ENCODE measurements at regions not wholly inside any gene's neighbourhood (a gene's known extent, or its start where the extent isn't known, plus 50 kb on each side); places are given as distances from the start of the nearest gene placed in this dataset.

GRCh38 chr2:146130290-146130689, 1610.4 kb upstream of the ZEB2 start:
- DNase-seq (ENCODE audit: low spot score): no peak

- no peak for DNase-seq (ENCODE audit: low spot score)
Observed at GRCh38 chr2:146129231-146129630, 1609.3 kb upstream of the ZEB2 start.

- no peak for DNase-seq (ENCODE audit: low spot score)
Observed at GRCh38 chr2:146128216-146128615, 1608.3 kb upstream of the ZEB2 start.

- no peak for DNase-seq (ENCODE audit: low spot score)
Observed at GRCh38 chr2:146125551-146125950, 1605.6 kb upstream of the ZEB2 start.

- DNase-seq (ENCODE audit: low spot score): no peak
Observed at GRCh38 chr2:146124741-146125140, 1604.8 kb upstream of the ZEB2 start.

- no peak for DNase-seq (ENCODE audit: low spot score)
Observed at GRCh38 chr2:146123714-146124113, 1603.8 kb upstream of the ZEB2 start.

GRCh38 chr2:146123256-146123655, 1603.3 kb upstream of the ZEB2 start:
- DNase-seq (ENCODE audit: low spot score): no peak

- DNase-seq (ENCODE audit: low spot score): no peak
Observed at GRCh38 chr2:146119586-146119985, 1599.7 kb upstream of the ZEB2 start.

- DNase-seq (ENCODE audit: low spot score): no peak
Observed at GRCh38 chr2:146108993-146109392, 1589.1 kb upstream of the ZEB2 start.

- no peak for DNase-seq (ENCODE audit: low spot score)
Observed at GRCh38 chr2:146094185-146094584, 1574.3 kb upstream of the ZEB2 start.

GRCh38 chr2:146081459-146081858, 1561.5 kb upstream of the ZEB2 start:
- no peak for DNase-seq (ENCODE audit: low spot score)

- DNase-seq (ENCODE audit: low spot score): no peak
Observed at GRCh38 chr2:146080925-146081324, 1561.0 kb upstream of the ZEB2 start.

- no peak for DNase-seq (ENCODE audit: low spot score)
Observed at GRCh38 chr2:146079216-146079615, 1559.3 kb upstream of the ZEB2 start.

GRCh38 chr2:146077156-146077555, 1557.2 kb upstream of the ZEB2 start:
- DNase-seq (ENCODE audit: low spot score): no peak

- DNase-seq (ENCODE audit: low spot score): no peak
Observed at GRCh38 chr2:146068051-146068450, 1548.1 kb upstream of the ZEB2 start.

GRCh38 chr2:146048141-146048540, 1528.2 kb upstream of the ZEB2 start:
- DNase-seq (ENCODE audit: low spot score): no peak

- no peak for DNase-seq (ENCODE audit: low spot score)
Observed at GRCh38 chr2:146041274-146041910, 1521.5 kb upstream of the ZEB2 start.

- no peak for DNase-seq (ENCODE audit: low spot score)
Observed at GRCh38 chr2:146040051-146040450, 1520.1 kb upstream of the ZEB2 start.

- no peak for DNase-seq (ENCODE audit: low spot score)
Observed at GRCh38 chr2:146038014-146038413, 1518.1 kb upstream of the ZEB2 start.

GRCh38 chr2:146037334-146037870, 1517.5 kb upstream of the ZEB2 start:
- no peak for DNase-seq (ENCODE audit: low spot score)

GRCh38 chr2:146031158-146031557, 1511.2 kb upstream of the ZEB2 start:
- no peak for DNase-seq (ENCODE audit: low spot score)

GRCh38 chr2:146027156-146027555, 1507.2 kb upstream of the ZEB2 start:
- DNase-seq (ENCODE audit: low spot score): no peak

GRCh38 chr2:146025519-146025918, 1505.6 kb upstream of the ZEB2 start:
- no peak for DNase-seq (ENCODE audit: low spot score)

GRCh38 chr2:146024212-146024743, 1504.4 kb upstream of the ZEB2 start:
- DNase-seq (ENCODE audit: low spot score): no peak
